Rectal smooth muscle tissue (tissue), 1 donor: ENCODE measurements at regions not wholly inside any gene's neighbourhood (a gene's known extent, or its start where the extent isn't known, plus 50 kb on each side); places are given as distances from the start of the nearest gene placed in this dataset.

Source experiments
- H3K27ac ChIP-seq: one replicate; pipeline ENCODE4 v1.7.0; 2013; ENCODE audit warnings: low read depth, low read length, inconsistent platforms
- H3K27me3 ChIP-seq: one replicate; pipeline ENCODE4 v1.7.0; 2013; ENCODE audit warnings: low read length; ENCODE audit not compliant: control insufficient read depth, insufficient read depth
- H3K36me3 ChIP-seq: one replicate; pipeline ENCODE4 v1.7.0; 2013; ENCODE audit warnings: low read length; ENCODE audit not compliant: control insufficient read depth, insufficient read depth
- H3K4me1 ChIP-seq: one replicate; pipeline ENCODE4 v1.7.0; 2013; ENCODE audit warnings: low read length; ENCODE audit not compliant: control insufficient read depth, insufficient read depth
- H3K4me3 ChIP-seq: one replicate; pipeline ENCODE4 v1.7.0; 2013; ENCODE audit warnings: low read length
- H3K9ac ChIP-seq: one replicate; pipeline ENCODE4 v1.7.0; 2013; ENCODE audit warnings: low read length

DNA sequence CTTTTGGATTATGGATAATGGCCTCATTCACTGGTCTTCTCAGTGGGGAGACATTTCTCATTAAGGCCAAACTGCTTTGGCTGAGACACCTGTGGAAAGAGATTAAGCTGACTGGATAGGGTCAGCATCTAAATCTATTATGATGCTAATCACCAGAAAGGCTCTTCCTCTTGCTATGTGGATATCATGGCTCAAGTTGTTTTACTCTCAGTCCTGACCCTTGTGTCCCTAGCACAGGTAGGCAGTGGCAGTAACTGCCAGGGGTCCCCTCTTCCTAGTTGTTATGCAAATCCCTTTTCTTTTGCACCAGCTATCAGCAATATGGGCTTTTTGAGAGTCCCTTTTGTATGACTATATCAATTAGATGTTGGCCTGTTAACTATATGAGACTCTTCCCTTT, 335.7 kb upstream of the PLET1 start:
- Histone ChIP-seq H3K27ac (no peak overlapping the region), H3K4me3 (no peak overlapping the region), H3K36me3 (no peaks in the 10 kb centered on the region), H3K9ac (no peak overlapping the region), H3K27me3 (no peaks in the 10 kb centered on the region), H3K4me1 (no peaks in the 10 kb centered on the region)

DNA sequence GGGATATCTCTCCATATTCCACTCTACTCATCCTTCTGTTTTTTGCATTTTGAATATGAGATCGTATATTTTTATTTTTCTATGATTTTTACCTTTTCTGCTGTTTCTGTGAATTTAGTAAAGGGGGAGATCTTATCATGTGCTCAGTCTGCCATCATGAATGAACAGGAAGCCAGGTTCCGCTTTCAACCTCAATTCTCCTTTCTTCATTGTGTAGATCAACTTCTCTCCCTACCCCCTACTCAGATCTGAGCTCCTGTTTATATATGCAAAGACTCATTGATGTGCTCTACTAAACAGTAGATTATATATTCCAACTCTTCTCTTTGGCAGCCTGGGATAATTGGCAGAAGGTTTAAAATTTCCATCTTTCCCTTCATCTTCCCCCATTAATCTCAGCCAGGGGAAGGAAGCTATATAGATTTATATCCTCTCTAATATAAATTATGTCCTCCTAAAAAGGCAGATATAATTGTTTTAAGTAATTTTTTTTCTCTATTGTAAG, 336.7 kb upstream of the PLET1 start:
- no peaks in the 10 kb centered on the region for H3K27me3 ChIP-seq
- H3K9ac ChIP-seq: no peak overlapping the region
- no peaks in the 10 kb centered on the region for H3K4me1 ChIP-seq
- H3K4me3 ChIP-seq: no peak overlapping the region
- no peaks in the 10 kb centered on the region for H3K36me3 ChIP-seq
- no peak overlapping the region for H3K27ac ChIP-seq

DNA sequence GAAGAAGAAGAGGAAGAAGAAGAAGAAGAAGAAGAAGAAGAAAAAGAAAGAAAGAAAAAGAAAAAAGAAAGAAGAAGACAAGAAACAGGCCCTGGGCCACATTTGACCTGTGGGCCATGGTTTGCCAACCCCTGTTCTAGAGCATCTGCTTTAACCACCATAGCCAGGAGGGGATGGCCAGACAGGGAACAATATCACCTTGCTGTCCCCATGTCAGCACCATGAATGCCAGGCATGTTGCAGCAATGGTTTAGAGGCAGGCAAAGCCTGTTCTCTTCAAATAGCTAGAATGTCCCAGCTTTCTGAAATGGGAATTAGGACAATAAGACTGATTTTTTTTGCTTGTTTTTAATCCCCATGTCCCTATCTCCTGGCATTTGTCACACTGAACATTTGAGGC, 338.6 kb upstream of the PLET1 start:
- H3K4me1 ChIP-seq: no peaks in the 10 kb centered on the region
- H3K9ac ChIP-seq: no peak overlapping the region
- no peak overlapping the region for H3K4me3 ChIP-seq
- H3K27ac ChIP-seq: no peak overlapping the region
- H3K27me3 ChIP-seq: no peaks in the 10 kb centered on the region
- H3K36me3 ChIP-seq: no peaks in the 10 kb centered on the region

DNA sequence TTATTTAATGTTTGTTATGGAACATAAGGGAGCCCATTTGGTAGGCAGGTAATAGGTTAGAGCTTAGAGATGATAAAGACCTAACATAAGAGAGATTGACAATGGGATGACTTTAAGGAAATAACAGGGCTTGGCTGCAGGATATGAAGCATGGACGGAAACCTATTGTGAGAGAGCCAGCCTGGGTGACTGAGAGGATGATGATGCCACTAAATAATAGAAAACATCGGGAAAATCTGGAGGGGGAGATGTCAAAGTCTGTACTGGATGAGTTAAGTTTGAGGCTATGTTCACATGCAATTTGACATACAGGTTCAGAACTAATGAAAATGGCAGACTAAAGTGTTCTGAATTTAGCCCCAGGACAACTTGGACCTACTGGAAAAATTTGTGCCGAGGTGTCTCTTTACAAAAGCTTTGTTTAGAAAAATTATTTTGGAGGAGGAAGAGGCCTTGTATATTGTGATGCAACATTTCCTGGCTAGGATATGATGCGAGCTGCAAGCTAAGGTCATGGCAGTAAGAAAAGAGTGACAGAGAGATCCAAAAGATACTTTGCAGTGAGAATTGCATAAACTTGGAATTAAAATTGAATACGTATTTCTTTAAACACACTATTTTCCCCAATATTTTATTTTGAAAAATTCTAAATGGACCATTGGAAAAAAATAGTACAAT, 339.3 kb upstream of the PLET1 start:
- H3K4me3 ChIP-seq: no peak overlapping the region
- no peaks in the 10 kb centered on the region for H3K27me3 ChIP-seq
- no peak overlapping the region for H3K27ac ChIP-seq
- no peaks in the 10 kb centered on the region for H3K4me1 ChIP-seq
- no peak overlapping the region for H3K9ac ChIP-seq
- H3K36me3 ChIP-seq: no peaks in the 10 kb centered on the region

DNA sequence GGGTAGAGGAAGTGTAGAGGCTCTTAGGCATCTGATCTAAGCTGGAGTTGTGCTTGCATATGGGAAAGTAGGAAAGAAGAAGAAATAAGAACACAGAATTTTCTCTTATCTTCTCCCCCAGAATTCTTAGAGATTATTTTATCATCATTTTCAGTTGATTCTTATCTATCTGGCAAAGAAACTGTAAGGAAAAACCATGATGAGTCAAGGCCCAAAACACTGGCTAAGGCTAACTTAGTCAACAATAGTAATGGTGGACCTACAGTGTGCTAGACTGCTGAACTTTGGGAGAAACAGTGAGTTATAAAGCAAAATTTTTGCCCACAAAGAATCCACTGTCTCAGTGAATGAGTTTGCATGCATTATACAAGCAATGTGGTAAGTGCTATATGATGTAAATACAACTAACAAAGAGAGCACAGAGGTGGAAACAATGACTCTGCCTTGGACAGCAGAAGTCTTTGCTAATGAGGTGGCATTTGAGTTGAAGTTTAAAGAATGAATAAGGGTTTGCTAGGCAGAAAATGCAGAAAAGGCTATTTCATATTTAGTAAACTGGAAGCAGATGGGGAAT, 344.5 kb upstream of the PLET1 start:
- no peaks in the 10 kb centered on the region for H3K27me3 ChIP-seq
- no peak overlapping the region for H3K27ac ChIP-seq
- H3K4me3 ChIP-seq: no peak overlapping the region
- H3K36me3 ChIP-seq: no peaks in the 10 kb centered on the region
- H3K9ac ChIP-seq: no peak overlapping the region
- no peaks in the 10 kb centered on the region for H3K4me1 ChIP-seq

DNA sequence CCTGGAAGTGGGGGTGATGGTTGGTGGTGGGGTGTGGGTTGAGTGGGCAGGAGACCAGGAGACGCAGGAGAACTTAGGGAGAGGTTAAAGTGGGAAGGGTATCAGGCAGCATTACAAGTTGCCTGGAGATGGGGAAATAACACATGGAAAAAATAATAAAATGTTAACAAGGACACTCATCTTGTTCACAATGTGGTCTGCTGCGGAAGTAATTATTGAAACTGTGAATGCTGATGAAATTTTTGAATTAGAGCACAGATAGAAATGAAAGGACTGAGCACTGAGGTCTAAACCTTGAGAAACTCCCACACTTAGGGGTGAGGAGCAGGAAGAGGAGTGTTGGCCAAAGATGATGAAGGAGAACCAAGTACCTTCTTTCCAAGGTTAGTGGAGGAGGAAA, 346.0 kb upstream of the PLET1 start:
- H3K9ac ChIP-seq: no peak overlapping the region
- no peak overlapping the region for H3K4me3 ChIP-seq
- H3K36me3 ChIP-seq: no peaks in the 10 kb centered on the region
- H3K27me3 ChIP-seq: no peaks in the 10 kb centered on the region
- no peaks in the 10 kb centered on the region for H3K4me1 ChIP-seq
- no peak overlapping the region for H3K27ac ChIP-seq

DNA sequence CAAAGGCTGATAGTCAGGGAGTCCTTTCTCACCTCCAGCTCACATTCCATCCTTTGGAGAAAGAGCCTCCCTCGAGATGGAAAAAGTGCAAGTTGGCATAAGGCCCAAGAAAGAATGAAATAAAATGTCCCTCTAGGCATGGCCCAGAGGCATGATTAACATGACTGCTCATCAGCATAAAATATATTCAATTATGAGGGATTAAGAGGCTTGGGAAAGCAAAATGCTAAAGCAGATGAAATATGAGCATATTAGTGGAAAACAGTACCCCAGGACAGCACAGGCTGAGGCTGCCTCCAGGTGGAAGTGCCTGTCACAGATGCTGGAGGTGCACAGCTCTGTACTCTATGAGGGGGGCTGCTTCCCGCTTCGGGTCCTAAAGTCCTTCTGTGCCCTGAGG, 347.8 kb upstream of the PLET1 start:
- Histone ChIP-seq H3K9ac (no peak overlapping the region), H3K36me3 (no peaks in the 10 kb centered on the region), H3K4me1 (no peaks in the 10 kb centered on the region), H3K27me3 (no peaks in the 10 kb centered on the region), H3K4me3 (no peak overlapping the region), H3K27ac (no peak overlapping the region)

DNA sequence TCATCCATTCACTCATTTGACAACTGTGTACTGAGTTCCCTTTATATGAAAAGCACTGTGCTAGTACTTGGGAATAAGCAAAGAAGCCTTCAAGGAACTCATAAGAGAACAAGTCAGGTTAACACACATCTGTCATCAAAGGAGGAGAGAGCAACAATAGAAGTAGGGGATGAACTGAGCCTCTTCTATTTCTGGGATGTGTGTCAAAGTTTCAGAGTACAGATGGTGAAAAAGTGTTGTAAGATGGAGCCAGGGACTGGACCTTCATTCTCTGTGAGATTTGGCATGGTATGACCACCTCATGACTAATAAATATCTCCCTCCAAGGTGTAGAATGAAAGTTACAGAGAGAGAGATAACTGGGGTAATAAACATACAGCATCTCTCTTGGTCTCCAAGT, 349.8 kb upstream of the PLET1 start:
- H3K27me3 ChIP-seq: no peaks in the 10 kb centered on the region
- no peak overlapping the region for H3K27ac ChIP-seq
- no peaks in the 10 kb centered on the region for H3K36me3 ChIP-seq
- no peaks in the 10 kb centered on the region for H3K4me1 ChIP-seq
- no peak overlapping the region for H3K4me3 ChIP-seq
- no peak overlapping the region for H3K9ac ChIP-seq

DNA sequence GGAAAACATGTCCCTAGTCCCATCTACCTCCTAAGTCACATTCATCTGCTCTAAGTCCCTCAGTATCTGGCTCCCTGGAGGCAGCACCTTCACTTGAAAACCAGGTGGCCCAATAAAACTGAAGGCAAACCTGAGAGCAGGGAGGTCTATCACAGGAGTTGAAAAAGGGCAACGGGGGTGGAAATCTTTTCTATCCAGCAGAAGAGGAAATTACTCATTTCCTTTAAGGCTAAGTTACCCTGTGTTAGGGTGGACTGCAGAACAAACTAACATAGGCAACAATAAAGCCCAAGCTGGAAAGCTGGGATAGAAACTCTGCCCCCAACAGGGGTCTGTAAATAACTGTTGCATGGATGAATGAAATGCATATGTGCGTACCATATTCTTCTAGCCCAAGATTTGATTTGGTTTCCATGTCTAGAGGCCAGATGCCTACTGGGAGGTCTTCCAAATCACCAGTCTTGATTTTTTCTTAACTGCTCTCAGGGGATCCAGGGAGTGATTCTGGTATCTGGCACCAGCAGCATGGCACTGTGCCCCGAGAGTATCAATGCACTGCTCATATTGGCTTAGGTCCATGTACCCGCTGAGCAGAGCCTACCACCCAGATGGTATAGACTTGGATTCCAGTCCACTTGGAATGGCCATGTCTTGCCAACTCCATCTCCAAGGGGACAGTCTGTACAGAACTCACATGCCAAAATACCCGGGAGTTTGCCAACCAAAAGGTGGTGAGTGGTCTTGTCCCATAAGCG, 350.0 kb upstream of the NCAM1 start:
- Histone ChIP-seq H3K9ac (no peak overlapping the region), H3K4me1 (no peaks in the 10 kb centered on the region), H3K27ac (no peak overlapping the region), H3K36me3 (no peaks in the 10 kb centered on the region), H3K4me3 (no peak overlapping the region), H3K27me3 (no peaks in the 10 kb centered on the region)

DNA sequence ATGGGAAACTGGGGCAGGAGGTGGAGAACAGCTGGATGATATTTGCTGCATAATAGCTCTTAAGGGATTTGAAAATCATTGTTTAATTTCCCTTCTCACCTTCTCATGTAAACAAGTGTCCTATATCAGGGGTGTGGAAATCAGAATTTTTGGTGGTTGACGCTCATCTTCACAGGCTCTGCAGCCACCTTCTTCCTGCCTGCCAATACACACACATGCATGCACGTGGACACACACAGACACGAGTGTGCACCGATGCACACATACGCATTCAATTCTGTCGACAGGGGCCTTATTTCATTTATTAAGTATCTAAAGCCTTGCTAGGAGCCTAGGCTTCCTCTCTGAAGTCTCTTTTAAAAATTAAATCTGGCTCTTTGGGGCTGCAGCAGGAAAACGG, 349.4 kb upstream of the NCAM1 start:
- no peaks in the 10 kb centered on the region for H3K4me1 ChIP-seq
- no peak overlapping the region for H3K4me3 ChIP-seq
- H3K36me3 ChIP-seq: no peaks in the 10 kb centered on the region
- no peak overlapping the region for H3K9ac ChIP-seq
- H3K27me3 ChIP-seq: no peaks in the 10 kb centered on the region
- no peak overlapping the region for H3K27ac ChIP-seq

DNA sequence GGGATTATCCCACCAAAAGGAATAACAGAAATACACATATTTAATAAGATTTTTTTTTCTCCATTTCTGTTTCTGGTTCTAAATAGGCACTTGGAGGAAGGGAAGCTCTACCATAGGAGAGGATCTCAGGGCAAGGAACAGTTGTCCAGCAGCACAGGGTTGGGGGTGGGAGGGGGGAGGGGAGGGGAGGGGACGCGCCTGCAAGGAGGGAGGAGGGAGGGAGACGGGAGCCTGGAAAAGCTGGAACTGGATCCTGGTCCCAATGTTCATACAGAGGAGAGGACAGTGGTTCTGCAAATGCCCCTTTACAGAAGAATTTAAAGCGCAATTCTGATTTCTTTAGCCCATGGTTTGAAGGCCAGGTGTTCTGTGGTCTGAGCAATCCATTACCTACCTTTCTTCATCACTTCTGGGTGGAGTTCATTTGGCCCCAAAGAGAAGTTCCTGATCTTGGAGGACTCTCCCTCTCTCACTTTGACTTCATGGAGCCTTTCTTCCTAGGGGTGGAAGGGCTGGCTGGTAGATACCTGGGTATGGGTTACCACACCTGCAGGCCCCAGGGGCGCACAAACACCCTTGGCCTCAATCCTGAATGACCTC, 348.9 kb upstream of the NCAM1 start:
- Histone ChIP-seq H3K4me3 (no peak overlapping the region), H3K27me3 (no peaks in the 10 kb centered on the region), H3K36me3 (no peaks in the 10 kb centered on the region), H3K9ac (no peak overlapping the region), H3K27ac (no peak overlapping the region), H3K4me1 (no peaks in the 10 kb centered on the region)

DNA sequence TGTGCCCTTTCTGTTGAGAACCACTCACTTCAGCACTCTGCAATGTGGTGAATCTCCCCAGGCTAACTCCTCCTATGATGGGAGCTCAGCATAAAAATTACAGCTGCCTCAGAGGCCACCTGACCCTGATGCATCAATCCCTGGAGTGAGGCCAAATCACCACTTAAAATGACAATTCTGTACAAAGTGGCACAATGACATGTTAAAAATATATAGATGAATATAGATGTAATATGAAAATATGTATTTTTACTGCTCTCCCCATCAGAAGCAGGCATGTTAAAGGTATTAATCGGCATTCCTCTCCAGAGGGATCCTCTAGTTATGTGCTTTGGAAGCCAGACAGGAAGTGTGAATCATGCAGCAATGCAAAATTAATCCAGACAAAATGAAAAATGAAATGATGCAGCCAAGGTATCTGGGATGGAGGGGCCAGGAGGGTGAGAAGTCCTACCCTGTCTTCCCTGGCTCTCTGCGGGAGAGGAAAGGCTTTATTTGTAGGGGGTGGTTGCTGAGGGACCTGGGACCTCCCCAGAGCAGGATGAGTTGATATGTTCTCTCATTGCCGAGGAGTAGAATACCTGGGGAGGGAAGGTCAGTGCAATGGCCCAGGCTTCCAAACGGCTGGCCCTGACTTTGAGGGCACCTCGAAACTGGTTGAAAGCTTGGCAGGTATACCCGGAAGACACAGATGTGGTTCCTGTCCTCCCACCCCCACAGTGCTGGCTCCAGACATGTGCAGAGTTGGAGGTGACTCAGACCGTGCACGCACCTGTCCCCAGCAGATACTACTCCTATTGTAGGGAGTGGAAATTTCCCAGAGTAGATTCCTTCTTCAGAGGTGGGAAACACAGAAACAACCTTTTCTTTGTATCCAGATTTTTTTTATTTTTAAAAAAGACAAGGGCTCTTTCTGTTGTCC, 347.9 kb upstream of the NCAM1 start:
- H3K4me3 ChIP-seq: no peak overlapping the region
- no peaks in the 10 kb centered on the region for H3K36me3 ChIP-seq
- no peaks in the 10 kb centered on the region for H3K27me3 ChIP-seq
- H3K4me1 ChIP-seq: no peaks in the 10 kb centered on the region
- H3K9ac ChIP-seq: no peak overlapping the region
- no peak overlapping the region for H3K27ac ChIP-seq
